Suppressor macrophage (primary cell): ENCODE measurements at regions not wholly inside any gene's neighbourhood (a gene's known extent, or its start where the extent isn't known, plus 50 kb on each side); places are given as distances from the start of the nearest gene placed in this dataset.
"Not testable (repeated sequence)": the region's sequence is repeated elsewhere in the genome, so short reads cannot be mapped to it uniquely, and the experiment has no call there.

Experiments
- DNase-seq, 4 experiments: peaks; one replicate each; pipeline ENCODE4 v3.0.0-alpha.2; 2020 to 2022

DNA sequence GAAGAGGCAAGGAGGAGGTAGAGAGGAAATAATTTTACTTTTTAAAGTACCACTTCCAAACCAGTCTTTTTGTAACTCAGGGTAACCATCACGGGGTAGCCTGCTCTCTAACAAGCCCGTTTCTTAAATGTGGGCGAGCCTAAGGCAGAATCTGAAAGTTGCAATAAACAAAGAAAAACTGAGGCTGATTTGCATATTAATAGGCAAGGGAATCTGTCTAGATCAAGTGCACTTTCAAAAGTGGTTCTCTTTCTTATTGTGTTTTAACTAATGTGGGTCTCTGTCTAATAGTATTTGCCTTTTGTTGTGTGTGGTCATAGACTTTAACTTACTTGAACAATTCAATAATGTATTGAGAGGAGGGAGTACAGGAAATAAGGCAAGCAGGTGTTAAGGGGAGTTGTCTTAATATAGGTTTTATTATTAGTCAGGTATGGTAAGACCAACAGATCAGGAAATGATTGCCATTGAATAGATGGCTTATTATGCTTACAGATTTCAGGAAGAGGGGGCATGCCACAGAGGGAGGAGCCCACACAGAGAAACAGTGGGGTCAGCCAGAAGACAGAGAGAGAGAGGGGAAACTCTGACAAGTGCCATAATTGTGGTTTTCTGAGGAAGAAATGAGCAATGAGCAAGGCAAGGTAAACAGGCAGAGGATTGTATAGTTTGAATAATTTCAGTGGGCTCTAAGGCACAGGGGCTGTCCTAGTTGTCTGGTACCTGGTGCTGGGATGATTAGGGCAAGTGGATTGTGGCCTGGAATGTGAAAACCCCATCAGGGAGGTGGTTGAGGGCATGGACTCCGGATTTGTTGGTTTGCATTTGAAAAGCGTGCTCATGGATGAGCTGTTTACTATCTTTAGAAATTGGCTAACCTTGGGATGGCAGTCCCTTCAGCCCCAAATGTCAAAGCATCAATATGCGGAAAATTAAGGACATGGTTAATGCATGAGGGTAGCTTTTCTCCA, 237.2 kb downstream of the TOX3 start:
- DNase-seq: no peak

- no peak for DNase-seq
Measured at GRCh38 chr16:52308051-52308450, 238.9 kb downstream of the TOX3 start.

DNA sequence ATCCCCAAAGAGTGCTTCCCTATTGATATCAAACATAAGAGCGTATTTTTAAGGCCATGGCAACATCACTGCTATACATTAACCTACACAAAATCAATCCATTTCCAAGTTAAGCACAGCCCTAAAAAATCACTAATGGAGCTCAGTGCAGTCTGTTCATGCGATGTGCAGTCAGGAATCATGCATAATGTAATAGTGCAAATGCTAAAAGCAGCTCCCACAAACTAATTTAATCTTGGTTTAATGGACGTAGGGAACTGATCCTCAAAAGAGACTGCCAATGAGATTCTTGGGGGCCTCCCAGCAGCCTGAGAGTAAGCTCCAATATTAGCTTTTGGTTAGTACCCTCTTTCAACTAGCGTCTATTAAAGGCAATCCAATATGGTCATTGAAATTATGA, 245.9 kb downstream of the TOX3 start:
- DNase-seq: no peak

DNA sequence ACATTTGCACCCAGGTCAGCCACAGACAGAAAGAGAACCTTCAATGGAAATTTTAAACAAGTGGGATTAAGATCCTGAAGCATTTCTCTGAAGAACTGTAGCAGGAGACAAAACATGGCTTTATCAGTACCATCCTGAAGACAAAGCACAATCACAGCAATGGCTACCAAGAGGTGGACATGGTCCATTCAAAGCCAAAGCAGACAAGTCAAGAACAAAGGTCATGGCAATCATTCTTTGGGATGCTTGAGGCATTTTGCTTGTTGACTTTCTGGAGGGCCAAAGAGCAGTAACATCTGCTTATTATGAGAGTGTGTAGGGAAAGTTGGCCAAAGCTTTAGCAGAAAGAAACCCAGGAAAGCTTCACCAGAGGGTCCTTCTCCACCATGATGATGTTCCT, 248.2 kb downstream of the TOX3 start:
- no peak for DNase-seq

DNA sequence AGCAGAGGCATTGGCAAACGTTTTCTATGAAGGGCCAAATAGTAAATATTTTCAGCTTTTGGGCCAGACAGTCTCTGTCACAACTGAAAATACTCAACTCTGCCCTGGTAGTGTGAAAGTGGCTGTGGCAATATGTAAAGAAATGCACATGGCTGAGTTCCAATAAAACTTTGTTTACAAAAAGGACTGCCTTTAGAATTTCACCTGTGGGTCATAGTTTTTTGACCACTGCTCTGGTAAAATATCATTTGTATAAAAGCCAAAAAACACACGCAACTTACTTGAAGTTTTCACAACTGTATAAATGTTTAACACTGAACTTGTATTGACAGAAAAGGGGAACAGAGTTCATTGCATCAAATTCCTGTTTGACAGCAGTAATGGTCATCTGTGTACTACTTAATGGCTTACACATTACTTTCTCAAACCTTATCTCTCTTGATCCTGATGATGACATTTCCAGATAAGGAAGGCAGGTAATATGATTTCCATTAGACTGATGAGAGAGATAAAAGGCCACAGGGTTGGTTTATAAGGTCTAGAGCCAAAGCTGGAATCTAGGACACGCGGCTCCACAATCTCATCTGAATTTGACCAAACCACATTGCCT, 250.1 kb downstream of the TOX3 start:
- not testable (repeated sequence) for DNase-seq

DNA sequence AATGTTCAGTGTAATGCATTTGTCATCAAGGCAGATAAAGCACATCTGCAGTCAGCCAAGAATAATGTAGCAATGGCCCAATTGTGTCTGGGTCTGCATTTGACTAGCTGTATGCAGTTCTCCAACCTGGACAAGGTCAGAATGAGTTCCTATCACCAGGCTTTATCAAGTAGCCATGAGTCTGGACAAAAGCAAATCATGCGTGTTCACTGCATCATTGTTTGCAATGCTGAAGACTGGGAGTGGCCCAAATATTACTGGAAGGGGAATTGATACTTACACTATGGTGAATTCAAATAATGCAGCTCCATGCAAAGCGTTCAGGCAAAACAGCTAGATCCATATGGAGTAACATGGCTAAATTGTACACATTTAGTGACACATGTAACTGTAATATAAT, 250.9 kb downstream of the TOX3 start:
- DNase-seq: no peak

DNA sequence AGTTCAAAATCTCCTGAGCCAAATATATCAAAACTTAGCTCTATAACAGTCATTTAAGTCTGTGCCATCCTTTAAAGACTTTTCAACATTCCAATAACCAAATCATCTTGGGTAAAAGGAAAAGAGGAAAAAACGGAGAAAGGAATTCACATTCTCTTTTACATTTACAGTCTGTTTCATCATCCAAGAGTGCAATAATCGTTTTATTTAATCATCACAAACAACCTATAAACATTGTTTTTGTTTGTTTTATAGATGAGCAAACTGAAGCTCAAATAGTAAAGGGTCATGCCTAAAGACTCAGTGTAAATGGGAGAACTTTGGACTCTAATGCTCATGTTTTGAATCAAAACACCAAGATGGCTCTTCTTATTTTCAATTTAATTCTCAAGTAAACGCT, 252.3 kb downstream of the TOX3 start:
- DNase-seq: no peak

GRCh38 chr16:52293204-52293603, 253.7 kb downstream of the TOX3 start:
- DNase-seq: no peak

DNA sequence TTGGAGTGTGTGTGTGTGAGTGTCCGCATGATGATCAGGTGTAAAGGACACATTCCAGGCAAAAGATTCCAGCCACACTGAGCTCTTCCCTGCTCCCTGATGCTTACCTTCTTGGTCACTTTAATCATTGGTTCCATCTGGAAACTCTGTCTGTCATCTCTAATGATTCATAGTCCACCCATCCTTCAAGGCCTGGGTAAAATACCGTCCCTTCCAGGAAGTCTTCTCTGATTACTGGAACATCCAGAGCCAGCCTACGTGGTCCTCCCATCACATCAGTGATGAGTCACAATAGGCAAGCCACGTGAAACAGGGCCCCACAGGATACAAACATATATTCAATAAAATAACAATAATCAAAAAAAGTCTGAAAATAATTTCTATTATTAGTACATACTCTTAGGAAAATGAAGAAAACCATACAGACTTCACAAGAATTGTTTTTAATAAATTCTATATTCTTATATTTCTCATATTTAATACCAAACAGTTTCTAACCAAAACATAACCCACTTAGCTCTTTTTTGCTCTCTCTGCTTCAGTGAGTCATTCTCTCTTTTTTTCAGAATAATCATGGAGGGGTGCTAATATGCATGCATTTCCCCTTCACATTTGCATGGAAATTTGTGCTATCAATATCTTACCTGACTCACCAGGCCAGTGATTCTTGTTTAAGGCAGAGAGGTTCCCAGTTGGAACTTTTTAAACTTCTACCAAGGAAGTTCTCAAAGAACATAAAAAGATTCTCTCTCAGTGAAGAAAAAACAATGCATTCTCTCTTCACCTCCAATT, 263.2 kb downstream of the TOX3 start:
- no peak for DNase-seq

GRCh38 chr16:52283018-52283417, 263.9 kb downstream of the TOX3 start:
- no peak for DNase-seq

- no peak for DNase-seq
Measured at GRCh38 chr16:52280086-52280485, 266.9 kb downstream of the TOX3 start.

DNA sequence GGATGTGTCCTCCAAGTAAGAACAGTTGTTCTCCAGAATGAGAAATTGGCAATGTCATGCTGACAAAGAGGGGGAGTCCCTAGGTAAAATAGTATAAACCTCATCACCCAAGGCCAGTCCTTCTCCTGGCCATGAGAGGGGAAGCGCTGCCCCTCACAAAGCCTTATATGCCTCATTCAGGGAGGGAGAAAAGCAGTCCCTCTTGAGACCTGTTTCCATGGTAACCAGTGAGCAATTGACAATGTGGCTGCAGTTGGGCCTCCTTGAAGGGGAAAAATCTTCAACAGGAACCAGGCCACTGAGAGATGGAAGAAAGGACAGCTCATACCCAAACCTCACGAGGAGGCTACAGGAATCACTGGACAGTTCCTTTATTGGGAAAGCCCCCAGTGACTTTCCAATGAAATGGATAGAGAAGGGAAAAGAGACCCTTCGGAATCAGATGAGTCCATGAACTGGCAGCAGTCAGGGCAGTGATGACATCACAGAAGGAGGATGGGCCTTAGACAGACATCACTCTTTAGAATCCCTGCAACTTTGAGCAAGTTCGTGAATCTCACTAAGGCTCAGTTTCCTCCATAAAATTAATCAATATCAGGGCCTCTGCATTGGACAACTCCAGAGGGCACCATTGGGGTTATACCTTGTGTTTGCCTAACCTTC, 275.7 kb downstream of the TOX3 start:
- DNase-seq: no peak

- no peak for DNase-seq
Measured at GRCh38 chr16:52265446-52265861, 281.5 kb downstream of the TOX3 start.

DNA sequence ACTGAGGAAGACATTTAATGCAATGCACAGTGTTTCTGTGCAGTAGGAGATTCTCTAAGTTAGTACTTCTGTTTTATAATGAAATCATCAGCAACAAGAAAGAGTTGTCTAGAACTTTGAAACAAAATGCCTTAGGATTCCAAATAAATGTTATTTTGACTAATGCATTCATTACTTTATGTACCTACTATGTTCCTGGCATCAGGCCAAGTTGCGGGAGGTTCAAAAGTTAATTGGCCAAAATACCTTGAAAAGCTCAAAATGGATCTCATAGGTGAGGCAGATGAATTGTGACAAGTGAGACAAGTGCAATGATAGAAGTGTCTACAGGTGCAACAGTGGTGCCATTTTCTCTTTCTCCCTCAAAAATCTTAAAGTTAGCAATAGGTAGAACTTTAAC, 289.4 kb downstream of the TOX3 start:
- DNase-seq: no peak

- DNase-seq: no peak
Measured at GRCh38 chr16:52256310-52257078, 290.4 kb downstream of the TOX3 start.

GRCh38 chr16:52254746-52255145, 292.2 kb downstream of the TOX3 start:
- no peak for DNase-seq

GRCh38 chr16:52252680-52253079, 294.3 kb downstream of the TOX3 start:
- no peak for DNase-seq

- DNase-seq: no peak
Measured at GRCh38 chr16:52251495-52251894, 295.4 kb downstream of the TOX3 start.

DNA sequence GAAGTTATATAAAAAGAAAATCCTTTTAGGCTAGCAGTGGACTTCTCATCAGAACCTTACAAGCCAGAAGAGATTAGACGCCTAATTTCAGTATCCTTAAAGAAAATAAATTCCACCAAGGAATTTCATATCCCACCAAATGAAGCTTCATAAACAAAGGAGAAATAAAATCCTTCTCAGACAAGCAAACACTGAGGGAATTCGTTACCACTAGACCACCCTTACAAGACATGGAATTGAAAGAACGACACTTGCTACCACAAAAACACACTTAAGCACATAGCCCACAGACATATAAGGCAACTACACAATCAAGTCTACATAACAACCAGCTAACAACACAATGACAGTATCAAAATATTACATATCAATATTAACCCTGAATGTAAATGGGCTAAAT, 299.2 kb downstream of the TOX3 start:
- DNase-seq: no peak

DNA sequence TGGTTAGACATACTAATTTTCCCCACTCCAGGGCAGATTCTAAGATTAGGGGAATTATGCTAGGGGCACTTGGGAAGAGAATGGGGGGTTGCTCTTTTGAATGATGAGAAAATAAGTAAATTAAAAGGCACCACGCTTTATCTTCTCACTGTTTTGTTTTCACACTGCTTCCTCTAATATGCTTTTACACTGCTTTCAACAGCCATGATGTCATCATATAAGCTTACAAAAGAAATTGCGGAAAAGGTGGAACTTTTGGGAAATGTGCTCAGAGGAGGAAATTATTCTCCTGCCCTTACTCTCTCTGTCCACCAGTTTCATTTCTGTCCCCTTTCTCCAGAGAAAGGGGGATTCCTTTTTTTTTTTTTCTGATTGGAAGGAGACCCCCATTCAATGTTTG, 308.2 kb downstream of the TOX3 start:
- DNase-seq: no peak

DNA sequence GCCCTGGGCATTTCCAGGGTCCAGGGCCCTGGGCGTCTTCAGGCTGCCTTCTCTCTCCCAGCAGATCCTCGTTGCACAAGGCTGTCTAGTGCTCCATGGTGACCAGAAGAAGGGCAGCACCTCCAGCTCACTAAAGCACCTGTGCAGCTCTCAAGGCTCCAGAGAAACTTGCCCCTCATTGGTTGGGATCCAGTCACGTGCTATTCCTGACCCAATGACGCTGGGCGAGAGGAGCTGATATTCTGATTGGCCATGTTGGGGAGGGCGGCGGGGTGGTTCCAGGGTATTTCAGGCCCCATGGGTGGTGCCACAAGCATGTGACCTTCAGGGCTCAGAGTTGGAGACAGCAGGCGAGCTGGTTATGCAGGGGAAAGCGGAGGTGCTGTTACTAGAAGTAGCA, 309.1 kb downstream of the TOX3 start:
- DNase-seq: no peak

- DNase-seq: no peak
Measured at GRCh38 chr16:52235186-52235585, 311.8 kb downstream of the TOX3 start.
